Endodermal cell (in vitro differentiated cells): ENCODE measurements at regions not wholly inside any gene's neighbourhood (a gene's known extent, or its start where the extent isn't known, plus 50 kb on each side); places are given as distances from the start of the nearest gene placed in this dataset.

Experiments used
- DNase-seq: peaks from one replicate; pipeline ENCODE4 v3.0.0-alpha.2; 2017
- H3K27ac ChIP-seq: 2 replicates; pipeline ENCODE4 v1.5.1; 2013; ENCODE audit warnings: mild to moderate bottlenecking, low read depth, low read length, moderate library complexity
- H3K27me3 ChIP-seq: 2 replicates; pipeline ENCODE4 v1.6.1; 2013; ENCODE audit warnings: mild to moderate bottlenecking, low read length, moderate library complexity; ENCODE audit not compliant: insufficient read depth, control insufficient read depth, poor library complexity, severe bottlenecking
- H3K36me3 ChIP-seq: 2 replicates; pipeline ENCODE4 v1.7.0; 2013; ENCODE audit warnings: mild to moderate bottlenecking, low read length, moderate library complexity; ENCODE audit not compliant: control insufficient read depth, insufficient read depth
- H3K4me1 ChIP-seq: one replicate; pipeline ENCODE4 v1.7.0; 2013; ENCODE audit warnings: low read length; ENCODE audit not compliant: control insufficient read depth, insufficient read depth
- H3K4me3 ChIP-seq: 2 replicates; pipeline ENCODE4 v1.5.1; 2013; ENCODE audit warnings: mild to moderate bottlenecking, low read length, moderate library complexity
- H3K9ac ChIP-seq: 2 replicates; pipeline ENCODE4 v1.6.1; 2013; ENCODE audit warnings: mild to moderate bottlenecking, low read length, moderate library complexity; ENCODE audit not compliant: poor library complexity, severe bottlenecking; ENCODE audit errors: extremely low read depth
- H3K9me3 ChIP-seq: 2 replicates; pipeline ENCODE4 v1.6.1; 2013; ENCODE audit warnings: mild to moderate bottlenecking, low read length, moderate library complexity; ENCODE audit not compliant: control insufficient read depth
- H3K27ac Mint-ChIP-seq: 2 replicates; pipeline ENCODE4 v1.8.0; 2020; ENCODE audit warnings: mixed read lengths
- H3K27me3 Mint-ChIP-seq: 2 replicates; pipeline ENCODE4 v1.8.0; 2021; ENCODE audit warnings: mild to moderate bottlenecking, mixed read lengths; ENCODE audit not compliant: insufficient read depth
- H3K36me3 Mint-ChIP-seq: 2 replicates; pipeline ENCODE4 v1.8.0; 2020; ENCODE audit warnings: low read depth, mixed read lengths
- H3K4me1 Mint-ChIP-seq: 2 replicates; pipeline ENCODE4 v1.8.0; 2020; ENCODE audit warnings: mixed read lengths
- H3K4me3 Mint-ChIP-seq: 2 replicates; pipeline ENCODE4 v1.8.0; 2020; ENCODE audit warnings: mild to moderate bottlenecking, moderate library complexity, mixed read lengths
- H3K9me3 Mint-ChIP-seq: 2 replicates; pipeline ENCODE4 v1.8.0; 2020; ENCODE audit warnings: mild to moderate bottlenecking, mixed read lengths
- CTCF ChIP-seq: fragments of 200-600 bp; sonication (generic); conservative IDR thresholded peaks from 2 replicates; pipeline ENCODE4 v1.5.0; 2021; ENCODE audit warnings: antibody characterized with exemption, mild to moderate bottlenecking
- WGBS, 2 experiments: methylation state at CpG; one replicate each; pipeline versions ENCODE4 v1.1.5 to v1.1.7; 2013; ENCODE audit warnings: missing lambda C conversion rate in 2 of 2, mixed read lengths in 1 of 2; ENCODE audit not compliant: insufficient coverage in 1 of 2, insufficient read length in 1 of 2; 5-methylcytosine and 5-hydroxymethylcytosine counted together

- Mint-ChIP-seq H3K36me3 (no peaks in the 10 kb centered on the region), H3K4me1 (peaks cover 17% of the 10 kb centered on the region), H3K27ac (no peak overlapping the region), H3K27me3 (no peaks in the 10 kb centered on the region), H3K9me3 (peaks cover 5% of the 10 kb centered on the region), H3K4me3 (no peak overlapping the region)
- no peak overlapping the region for H3K27ac ChIP-seq
- no peak overlapping the region for H3K4me3 ChIP-seq
- DNase-seq: no peak
- no peak for TF ChIP-seq CTCF
- H3K9me3 ChIP-seq: no peaks in the 10 kb centered on the region
- no peak overlapping the region for H3K9ac ChIP-seq
- H3K36me3 ChIP-seq: no peaks in the 10 kb centered on the region
- WGBS, 2 experiments: 93 to 94% methylated on average over 12 to 13 of the region's 13 CpGs
- no peaks in the 10 kb centered on the region for H3K27me3 ChIP-seq
- H3K4me1 ChIP-seq: peaks cover 12% of the 10 kb centered on the region
Measured at GRCh38 chr3:150327678-150328653, 80.1 kb upstream of the TSC22D2 start.

GRCh38 chr3:150324788-150325187 lies 83.3 kb upstream of the TSC22D2 start:
- Histone ChIP-seq H3K36me3 (no peaks in the 10 kb centered on the region), H3K9me3 (no peaks in the 10 kb centered on the region), H3K27ac (no peak overlapping the region), H3K9ac (no peak overlapping the region), H3K4me3 (peak overlapping the region; percentile 5), H3K27me3 (no peaks in the 10 kb centered on the region), H3K4me1 (peaks cover 15% of the 10 kb centered on the region)
- H3K4me3 Mint-ChIP-seq: no peak overlapping the region
- H3K36me3 Mint-ChIP-seq: no peaks in the 10 kb centered on the region
- no peaks in the 10 kb centered on the region for H3K27me3 Mint-ChIP-seq
- H3K9me3 Mint-ChIP-seq: peaks cover 8% of the 10 kb centered on the region
- TF ChIP-seq CTCF: no peak
- peaks cover 17% of the 10 kb centered on the region for H3K4me1 Mint-ChIP-seq
- no peak for DNase-seq
- H3K27ac Mint-ChIP-seq: no peak overlapping the region
- WGBS, 2 experiments: 77 to 88% methylated on average over 4 of the region's 4 CpGs

- H3K9me3 Mint-ChIP-seq: peaks cover 8% of the 10 kb centered on the region
Measured at GRCh38 chr3:150324245-150324644, 83.9 kb upstream of the TSC22D2 start.

More at GRCh38 chr3:150324245-150324644, 83.9 kb upstream of the TSC22D2 start:
- Mint-ChIP-seq H3K4me3 (no peak overlapping the region), H3K27ac (no peak overlapping the region), H3K4me1 (peaks cover 17% of the 10 kb centered on the region), H3K36me3 (no peaks in the 10 kb centered on the region), H3K27me3 (no peaks in the 10 kb centered on the region)
- Histone ChIP-seq H3K9ac (no peak overlapping the region), H3K9me3 (no peaks in the 10 kb centered on the region), H3K36me3 (no peaks in the 10 kb centered on the region), H3K4me1 (peaks cover 17% of the 10 kb centered on the region), H3K27me3 (no peaks in the 10 kb centered on the region), H3K4me3 (no peak overlapping the region), H3K27ac (no peak overlapping the region)
- DNase-seq: no peak
- WGBS, 2 experiments: 95 to 100% methylated on average over 2 to 3 of the region's 3 CpGs
- TF ChIP-seq CTCF: no peak
